ENCODE measurements at regions not wholly inside any gene's neighbourhood (a gene's known extent, or its start where the extent isn't known, plus 50 kb on each side); places are given as distances from the start of the nearest gene placed in this dataset.
"Not testable (repeated sequence)": the region's sequence is repeated elsewhere in the genome, so short reads cannot be mapped to it uniquely, and the experiment has no call there.

- DNase-seq, result no peak
Measured at GRCh38 chr4:30838331-30838730, 118.2 kb downstream of the PCDH7 start.

- peak; percentile 35 for DNase-seq
Measured at GRCh38 chr4:30839583-30840520, 119.7 kb downstream of the PCDH7 start.

- DNase-seq, result no peak
Measured at GRCh38 chr4:30840571-30840970, 120.4 kb downstream of the PCDH7 start.

GRCh38 chr4:30842142-30842541 lies 122.0 kb downstream of the PCDH7 start:
- DNase-seq, result no peak

- no peak for DNase-seq
Measured at GRCh38 chr4:30842689-30843088, 122.5 kb downstream of the PCDH7 start.

- DNase-seq, result no peak
Measured at GRCh38 chr4:30844861-30845582, 124.9 kb downstream of the PCDH7 start.

GRCh38 chr4:30847167-30847566 lies 127.0 kb downstream of the PCDH7 start:
- DNase-seq, result no peak

- no peak for DNase-seq
Measured at GRCh38 chr4:30847958-30848357, 127.8 kb downstream of the PCDH7 start.

GRCh38 chr4:30854531-30854930 lies 134.4 kb downstream of the PCDH7 start:
- no peak for DNase-seq

GRCh38 chr4:30855232-30855631 lies 135.1 kb downstream of the PCDH7 start:
- no peak for DNase-seq

GRCh38 chr4:30856795-30857564 lies 136.8 kb downstream of the PCDH7 start:
- DNase-seq, result no peak

- DNase-seq, result no peak
Measured at GRCh38 chr4:30860978-30861377, 140.8 kb downstream of the PCDH7 start.

GRCh38 chr4:30862196-30862595 lies 142.0 kb downstream of the PCDH7 start:
- no peak for DNase-seq

GRCh38 chr4:30863021-30863420 lies 142.9 kb downstream of the PCDH7 start:
- DNase-seq, result no peak

GRCh38 chr4:30865691-30866090 lies 145.5 kb downstream of the PCDH7 start:
- DNase-seq, result no peak

- no peak for DNase-seq
Measured at GRCh38 chr4:30866346-30866745, 146.2 kb downstream of the PCDH7 start.

GRCh38 chr4:30866907-30867306 lies 146.7 kb downstream of the PCDH7 start:
- DNase-seq, result no peak

- DNase-seq, result no peak
Measured at GRCh38 chr4:30867427-30867826, 147.3 kb downstream of the PCDH7 start.

- DNase-seq, result no peak
Measured at GRCh38 chr4:30868111-30868895, 148.1 kb downstream of the PCDH7 start.

GRCh38 chr4:30869387-30869786 lies 149.2 kb downstream of the PCDH7 start:
- DNase-seq, result not testable (repeated sequence)

GRCh38 chr4:30870513-30870912 lies 150.3 kb downstream of the PCDH7 start:
- no peak for DNase-seq

GRCh38 chr4:30875658-30876269 lies 155.6 kb downstream of the PCDH7 start:
- DNase-seq, result no peak
